GM12892 (cell line): ENCODE measurements at regions not wholly inside any gene's neighbourhood (a gene's known extent, or its start where the extent isn't known, plus 50 kb on each side); places are given as distances from the start of the nearest gene placed in this dataset.

Experiments used
- POLR2A ChIP-seq: IDR thresholded peaks from 2 replicates; pipeline ENCODE4 v1.6.1; 2011; ENCODE audit warnings: low read depth, low read length, control low read depth
- POLR2AphosphoS5 ChIP-seq: IDR thresholded peaks from 2 replicates; pipeline ENCODE4 v1.6.1; 2011; ENCODE audit warnings: low read depth, low read length, control low read depth
- TAF1 ChIP-seq: IDR thresholded peaks from 2 replicates; pipeline ENCODE4 v1.6.1; 2011; ENCODE audit warnings: low read depth, mild to moderate bottlenecking, control low read depth, low read length, borderline replicate concordance

DNA sequence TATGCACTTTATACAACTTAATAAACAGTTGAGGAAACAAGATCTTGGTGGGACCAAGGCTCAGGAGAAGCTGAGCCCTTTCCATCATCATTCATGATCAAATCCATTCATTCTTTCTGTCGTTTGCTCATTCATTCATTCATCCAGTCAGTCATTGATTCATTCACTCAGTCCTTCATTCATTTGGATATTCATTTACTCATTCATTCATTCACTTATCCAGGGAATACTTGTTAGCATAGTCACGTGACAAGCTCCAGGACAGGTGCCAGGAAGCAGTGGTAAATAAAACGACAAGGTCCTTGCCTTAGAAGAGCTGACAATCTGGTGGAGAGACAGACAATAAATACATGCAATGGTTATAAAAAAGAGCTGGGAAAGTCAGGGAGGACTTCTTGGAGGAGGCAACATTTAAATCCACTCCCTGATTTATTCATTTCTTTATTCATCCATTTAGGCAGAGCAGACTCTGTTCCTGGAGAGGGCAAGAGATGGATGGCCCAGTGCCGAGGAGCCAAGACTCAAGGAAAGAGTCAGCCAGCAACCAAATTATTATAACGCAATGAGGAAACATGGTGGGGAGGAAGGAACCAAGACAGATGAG, 74.1 kb upstream of the CASZ1 start:
- TF ChIP-seq POLR2A (no peak), POLR2AphosphoS5 (no peak), TAF1 (no peak)
